GM21515 (cell line): ENCODE measurements at regions not wholly inside any gene's neighbourhood (a gene's known extent, or its start where the extent isn't known, plus 50 kb on each side); places are given as distances from the start of the nearest gene placed in this dataset.
"Not testable (repeated sequence)": the region's sequence is repeated elsewhere in the genome, so short reads cannot be mapped to it uniquely, and the experiment has no call there.

ENCODE experiments used
- ATAC-seq: cut with Tn5 transposase; IDR thresholded peaks from one replicate; pipeline ENCODE4 v1.9.1; 2021; ENCODE audit not compliant: unreplicated experiment

GRCh38 chr18:29465526-29465925 is 1288.6 kb upstream of the CDH2 start:
- no peak for ATAC-seq

GRCh38 chr18:29459972-29460371 is 1283.0 kb upstream of the CDH2 start:
- ATAC-seq: no peak

- no peak for ATAC-seq
Observed at GRCh38 chr18:29457316-29457889, 1280.5 kb upstream of the CDH2 start.

- no peak for ATAC-seq
Observed at GRCh38 chr18:29449424-29449823, 1272.5 kb upstream of the CDH2 start.

GRCh38 chr18:29439398-29439797 is 1262.5 kb upstream of the CDH2 start:
- no peak for ATAC-seq

GRCh38 chr18:29436459-29436858 is 1259.5 kb upstream of the CDH2 start:
- ATAC-seq: no peak

GRCh38 chr18:29434650-29435049 is 1257.7 kb upstream of the CDH2 start:
- no peak for ATAC-seq

GRCh38 chr18:29430416-29430815 is 1253.5 kb upstream of the CDH2 start:
- no peak for ATAC-seq

GRCh38 chr18:29418136-29418535 is 1241.2 kb upstream of the CDH2 start:
- ATAC-seq: no peak

GRCh38 chr18:29406996-29407395 is 1230.1 kb upstream of the CDH2 start:
- ATAC-seq: no peak

GRCh38 chr18:29397536-29397935 is 1220.6 kb upstream of the CDH2 start:
- no peak for ATAC-seq

GRCh38 chr18:29383311-29384273 is 1206.7 kb upstream of the CDH2 start:
- peak; percentile 78 for ATAC-seq

GRCh38 chr18:29378651-29379136 is 1201.8 kb upstream of the CDH2 start:
- ATAC-seq: no peak

GRCh38 chr18:29377346-29377745 is 1200.4 kb upstream of the CDH2 start:
- no peak for ATAC-seq

- no peak for ATAC-seq
Observed at GRCh38 chr18:29373000-29373399, 1196.1 kb upstream of the CDH2 start.

- no peak for ATAC-seq
Observed at GRCh38 chr18:29361843-29362242, 1184.9 kb upstream of the CDH2 start.

GRCh38 chr18:29360659-29361058 is 1183.7 kb upstream of the CDH2 start:
- ATAC-seq: not testable (repeated sequence)

- not testable (repeated sequence) for ATAC-seq
Observed at GRCh38 chr18:29359222-29359621, 1182.3 kb upstream of the CDH2 start.

GRCh38 chr18:29351171-29351570 is 1174.2 kb upstream of the CDH2 start:
- no peak for ATAC-seq

GRCh38 chr18:29328932-29329331 is 1152.0 kb upstream of the CDH2 start:
- no peak for ATAC-seq

- ATAC-seq: no peak
Observed at GRCh38 chr18:29326214-29326613, 1149.3 kb upstream of the CDH2 start.

GRCh38 chr18:29321561-29321960 is 1144.6 kb upstream of the CDH2 start:
- ATAC-seq: no peak
